SK-N-SH treated with all-trans-retinoic acid at 6 μM for 48 hours (cell line): ENCODE measurements at regions not wholly inside any gene's neighbourhood (a gene's known extent, or its start where the extent isn't known, plus 50 kb on each side); places are given as distances from the start of the nearest gene placed in this dataset.

Experiments used
- ZC3H10 ChIP-seq: fragments of 250-450 bp; sonication (Bioruptor Pico); IDR thresholded peaks from 2 replicates; pipeline ENCODE4 v1.5.1; 2021; ENCODE audit warnings: mild to moderate bottlenecking, moderate library complexity
- ZFP3 ChIP-seq: fragments of 250-450 bp; sonication (Bioruptor Pico); IDR thresholded peaks from 2 replicates; pipeline ENCODE4 v1.5.0; 2020; ENCODE audit warnings: mild to moderate bottlenecking, moderate library complexity

- TF ChIP-seq ZFP3 (CRISPR knock-in tag): no peak
- no peak for TF ChIP-seq ZC3H10
Measured at GRCh38 chr2:105631922-105632321, 112.8 kb upstream of the NCK2 start.
